Caco-2 (cell line): ENCODE measurements at regions not wholly inside any gene's neighbourhood (a gene's known extent, or its start where the extent isn't known, plus 50 kb on each side); places are given as distances from the start of the nearest gene placed in this dataset.

ENCODE experiments used
- BruUV-seq: library from RNA; stranded (reverse); fragments of 400-500 nt; replicated peaks from 2 replicates; lab custom pipeline; 2021; lab: Mats Ljungman, UMichigan
- CTCF ChIA-PET: fragments of 300-600 bp; sonication (Branson Sonifier 250); formaldehyde crosslinking; loops from one replicate; lab custom pipeline; 2022; ENCODE audit warnings: antibody characterized with exemption; lab: Charles Lee
- POLR2A ChIA-PET: fragments of 300-600 bp; sonication (Branson Sonifier 250); formaldehyde crosslinking; loops from one replicate; lab custom pipeline; 2022; ENCODE audit warnings: antibody characterized with exemption; lab: Charles Lee
- DNase-seq, 2 experiments: peaks; one replicate each; pipeline versions ENCODE4 v3.0.0 to v3.0.0-alpha.2; 2020 to 2022
- H3K27me3 ChIP-seq: replicated peaks from 2 replicates; pipeline ENCODE4 v1.6.0; 2011; ENCODE audit warnings: low read length; ENCODE audit not compliant: control insufficient read depth, insufficient read depth
- H3K36me3 ChIP-seq: 2 replicates; pipeline ENCODE4 v1.5.1; 2011; ENCODE audit warnings: low read length; ENCODE audit not compliant: control insufficient read depth, insufficient read depth
- H3K4me1 ChIP-seq: fragments of 250-450 bp; sonication (Bioruptor Pico); 2 replicates; pipeline ENCODE4 v1.5.1; 2020; ENCODE audit warnings: mild to moderate bottlenecking
- H3K4me3 ChIP-seq: 2 replicates; pipeline ENCODE4 v1.5.1; 2011; ENCODE audit warnings: low read depth, mild to moderate bottlenecking, control low read depth, low read length
- H3K9me3 ChIP-seq: fragments of 250-450 bp; sonication (Bioruptor Pico); 2 replicates; pipeline ENCODE4 v1.5.1; 2020; ENCODE audit warnings: mild to moderate bottlenecking, moderate library complexity
- H3K27ac Mint-ChIP-seq: one replicate; pipeline ENCODE4 v1.8.0; 2022; ENCODE audit warnings: mixed read lengths; ENCODE audit not compliant: unreplicated experiment
- H3K27me3 Mint-ChIP-seq: one replicate; pipeline ENCODE4 v1.8.0; 2022; ENCODE audit warnings: mixed read lengths; ENCODE audit not compliant: insufficient read depth, unreplicated experiment
- H3K36me3 Mint-ChIP-seq: one replicate; pipeline ENCODE4 v1.8.0; 2022; ENCODE audit warnings: mild to moderate bottlenecking, mixed read lengths; ENCODE audit not compliant: insufficient read depth, unreplicated experiment
- H3K4me1 Mint-ChIP-seq: one replicate; pipeline ENCODE4 v1.8.0; 2022; ENCODE audit warnings: low read depth, mixed read lengths; ENCODE audit not compliant: unreplicated experiment
- H3K4me3 Mint-ChIP-seq: one replicate; pipeline ENCODE4 v1.8.0; 2022; ENCODE audit warnings: mild to moderate bottlenecking, moderate library complexity, mixed read lengths; ENCODE audit not compliant: unreplicated experiment
- H3K9me3 Mint-ChIP-seq: one replicate; pipeline ENCODE4 v1.8.0; 2022; ENCODE audit warnings: mixed read lengths; ENCODE audit not compliant: unreplicated experiment
- CTCF ChIP-seq, 2 experiments: fragments of 200-600 bp in 1 of 2; IDR thresholded peaks; 1 replicate in 1 of 2; 2 replicates in 1 of 2; pipeline versions ENCODE4 v1.5.1 to v1.8.0; 2011 to 2022; ENCODE audit warnings: antibody characterized with exemption in 1 of 2, control low read depth in 1 of 2, inconsistent platforms in 1 of 2, low read depth in 1 of 2, low read length in 1 of 2, mild to moderate bottlenecking in 1 of 2, moderate library complexity in 1 of 2; ENCODE audit not compliant: insufficient read depth in 1 of 2, severe bottlenecking in 1 of 2, unreplicated experiment in 1 of 2
- intact Hi-C: fragments of 100-400 bp; cut with micrococcal nuclease; formaldehyde crosslinking; loops from one replicate; pipeline ENCODE4 v1.10.0; 2022; ENCODE audit not compliant: unreplicated experiment

GRCh38 chr5:121638126-121638525, 213.6 kb upstream of the FTMT start:
- ChIA-PET POLR2A (no interaction called here), CTCF (no interaction called here)
- no peaks in the 10 kb centered on the region for H3K4me1 ChIP-seq
- no peaks in the 10 kb centered on the region for H3K36me3 ChIP-seq
- no peak overlapping the region for H3K4me3 ChIP-seq
- H3K9me3 ChIP-seq, result no peaks in the 10 kb centered on the region
- no peak overlapping the region for H3K27ac Mint-ChIP-seq
- H3K9me3 Mint-ChIP-seq, result no peaks in the 10 kb centered on the region
- no peaks in the 10 kb centered on the region for H3K27me3 Mint-ChIP-seq
- no TSS peak for BruUV-seq
- no peaks in the 10 kb centered on the region for H3K4me1 Mint-ChIP-seq
- no peak for TF ChIP-seq CTCF (IDR thresholded peaks at IDR 0.05; ENCODE audit: insufficient read depth in 1 of 2, low read depth in 1 of 2, low read length in 1 of 2, severe bottlenecking in 1 of 2, unreplicated experiment in 1 of 2)
- intact Hi-C loops, result no loop called here
- no peaks in the 10 kb centered on the region for H3K27me3 ChIP-seq
- no peaks in the 10 kb centered on the region for H3K36me3 Mint-ChIP-seq
- no peak for DNase-seq
- H3K4me3 Mint-ChIP-seq, result no peak overlapping the region

- Mint-ChIP-seq H3K9me3 (no peaks in the 10 kb centered on the region), H3K27ac (no peak overlapping the region), H3K27me3 (no peaks in the 10 kb centered on the region), H3K36me3 (no peaks in the 10 kb centered on the region), H3K4me1 (no peaks in the 10 kb centered on the region), H3K4me3 (no peak overlapping the region)
- no peaks in the 10 kb centered on the region for H3K9me3 ChIP-seq
- no peaks in the 10 kb centered on the region for H3K27me3 ChIP-seq
- intact Hi-C loops, result no loop called here
- no peaks in the 10 kb centered on the region for H3K4me1 ChIP-seq
- BruUV-seq, result no TSS peak
- CTCF ChIA-PET, result no interaction called here
- TF ChIP-seq CTCF (IDR thresholded peaks at IDR 0.05; ENCODE audit: insufficient read depth in 1 of 2, low read depth in 1 of 2, low read length in 1 of 2, severe bottlenecking in 1 of 2, unreplicated experiment in 1 of 2), result no peak
- POLR2A ChIA-PET, result no interaction called here
- H3K4me3 ChIP-seq, result no peak overlapping the region
- no peaks in the 10 kb centered on the region for H3K36me3 ChIP-seq
- DNase-seq, result no peak
Observed at GRCh38 chr5:121640298-121640697, 211.4 kb upstream of the FTMT start.

GRCh38 chr5:121658221-121658620, 193.5 kb upstream of the FTMT start:
- CTCF ChIA-PET, result no interaction called here
- H3K4me1 ChIP-seq, result no peaks in the 10 kb centered on the region
- H3K9me3 ChIP-seq, result peaks cover 6% of the 10 kb centered on the region; the same call in 1 of the 2 replicates
- no peak for TF ChIP-seq CTCF (IDR thresholded peaks at IDR 0.05; ENCODE audit: insufficient read depth in 1 of 2, low read depth in 1 of 2, low read length in 1 of 2, severe bottlenecking in 1 of 2, unreplicated experiment in 1 of 2)
- H3K4me1 Mint-ChIP-seq, result no peaks in the 10 kb centered on the region
- POLR2A ChIA-PET, result no interaction called here
- no peak overlapping the region for H3K4me3 ChIP-seq
- H3K36me3 ChIP-seq, result no peaks in the 10 kb centered on the region
- no TSS peak for BruUV-seq
- no peak for DNase-seq
- no peak overlapping the region for H3K4me3 Mint-ChIP-seq
- H3K27me3 Mint-ChIP-seq, result no peaks in the 10 kb centered on the region
- no peak overlapping the region for H3K27ac Mint-ChIP-seq
- no peaks in the 10 kb centered on the region for H3K36me3 Mint-ChIP-seq
- H3K9me3 Mint-ChIP-seq, result peaks cover 17% of the 10 kb centered on the region
- H3K27me3 ChIP-seq, result no peaks in the 10 kb centered on the region
- intact Hi-C loops, result no loop called here
